Mesendoderm (in vitro differentiated cells): ENCODE measurements at regions not wholly inside any gene's neighbourhood (a gene's known extent, or its start where the extent isn't known, plus 50 kb on each side); places are given as distances from the start of the nearest gene placed in this dataset.

ENCODE experiments used
- DNase-seq: peaks from one replicate; pipeline ENCODE4 v3.0.0; 2013
- H2AK5ac ChIP-seq: 2 replicates; pipeline ENCODE4 v1.6.1; 2013; ENCODE audit warnings: low read length, inconsistent platforms
- H2BK120ac ChIP-seq: 2 replicates; pipeline ENCODE4 v1.6.1; 2013; ENCODE audit warnings: low read depth, mild to moderate bottlenecking, low read length, moderate library complexity, mixed read lengths
- H2BK15ac ChIP-seq: replicated peaks from 2 replicates; pipeline ENCODE4 v1.6.1; 2013; ENCODE audit warnings: low read depth, mild to moderate bottlenecking, moderate library complexity
- H2BK5ac ChIP-seq: 2 replicates; pipeline ENCODE4 v1.6.1; 2013; ENCODE audit warnings: low read length, inconsistent platforms
- H3K18ac ChIP-seq: 2 replicates; pipeline ENCODE4 v1.6.1; 2013; ENCODE audit warnings: mild to moderate bottlenecking, low read length, mixed read lengths
- H3K23ac ChIP-seq: one replicate; pipeline ENCODE4 v1.6.1; 2013; ENCODE audit warnings: low read length
- H3K27ac ChIP-seq: 2 replicates; pipeline ENCODE4 v1.5.1; 2013; ENCODE audit warnings: low read depth, mild to moderate bottlenecking, inconsistent platforms, low read length, moderate library complexity
- H3K27me3 ChIP-seq: 2 replicates; pipeline ENCODE4 v1.6.1; 2013; ENCODE audit warnings: low read length, control low read depth, mild to moderate bottlenecking, inconsistent platforms; ENCODE audit not compliant: insufficient read depth, poor library complexity
- H3K36me3 ChIP-seq: 2 replicates; pipeline ENCODE4 v1.6.1; 2013; ENCODE audit warnings: low read length, inconsistent platforms; ENCODE audit not compliant: control insufficient read depth, insufficient read depth
- H3K4ac ChIP-seq: one replicate; pipeline ENCODE4 v1.6.1; 2013; ENCODE audit warnings: low read depth, mild to moderate bottlenecking, low read length, moderate library complexity
- H3K4me1 ChIP-seq: 2 replicates; pipeline ENCODE4 v1.6.1; 2013; ENCODE audit warnings: low read depth, low read length, inconsistent platforms; ENCODE audit not compliant: control insufficient read depth
- H3K4me2 ChIP-seq: 2 replicates; pipeline ENCODE4 v1.6.1; 2013; ENCODE audit warnings: low read length
- H3K4me3 ChIP-seq: 2 replicates; pipeline ENCODE4 v1.5.1; 2013; ENCODE audit warnings: mild to moderate bottlenecking, low read length
- H3K56ac ChIP-seq: one replicate; pipeline ENCODE4 v1.6.1; 2013; ENCODE audit warnings: low read length
- H3K79me1 ChIP-seq: 2 replicates; pipeline ENCODE4 v1.6.1; 2013; ENCODE audit warnings: low read length, inconsistent platforms
- H3K79me2 ChIP-seq: 2 replicates; pipeline ENCODE4 v1.6.1; 2013; ENCODE audit warnings: mild to moderate bottlenecking, low read length; ENCODE audit not compliant: control insufficient read depth, insufficient read depth
- H3K9ac ChIP-seq: 2 replicates; pipeline ENCODE4 v1.6.1; 2013; ENCODE audit warnings: low read length, inconsistent platforms
- H4K5ac ChIP-seq: one replicate; pipeline ENCODE4 v1.6.1; 2013; ENCODE audit warnings: low read length
- H4K8ac ChIP-seq: one replicate; pipeline ENCODE4 v1.6.1; 2013; ENCODE audit warnings: low read depth, mild to moderate bottlenecking, control low read depth, low read length, moderate library complexity
- WGBS: extraction: QIAGEN DNeasy Blood & Tissue Kit; methylation state at CpG from one replicate; pipeline ENCODE4 v1.1.7; 2013; ENCODE audit warnings: low lambda C conversion rate, missing lambda C conversion rate; ENCODE audit not compliant: insufficient coverage; ENCODE audit errors: extremely low coverage; 5-methylcytosine and 5-hydroxymethylcytosine counted together

DNA sequence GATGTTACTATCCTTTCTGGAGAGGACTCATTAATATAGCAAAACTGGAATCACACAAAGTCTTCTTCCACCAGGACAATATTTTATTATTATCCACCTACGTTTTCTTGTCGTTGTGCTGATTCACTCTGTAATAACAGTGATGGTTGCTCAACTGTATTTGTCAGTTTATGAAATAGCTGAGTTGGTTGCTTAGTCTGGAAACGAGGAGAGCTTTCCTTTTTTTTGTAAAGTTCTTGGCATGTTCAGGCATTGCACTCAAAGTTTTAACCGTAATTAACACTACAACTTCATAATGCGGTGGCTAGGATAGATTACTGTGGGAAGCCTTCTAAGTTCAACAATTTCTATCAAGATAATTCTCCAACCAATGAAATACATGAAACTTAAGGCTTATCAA is 131.2 kb downstream of the RAP2B start:
- H3K27ac ChIP-seq = no peak overlapping the region
- DNase-seq = no peak
- no peak overlapping the region for H3K56ac ChIP-seq

GRCh38 chr3:153295901-153296300 is 133.9 kb downstream of the RAP2B start:
- H4K8ac ChIP-seq = no peak overlapping the region
- H3K27me3 ChIP-seq = no peaks in the 10 kb centered on the region
- no peaks in the 10 kb centered on the region for H3K36me3 ChIP-seq
- no peaks in the 10 kb centered on the region for H3K79me2 ChIP-seq
- no peak overlapping the region for H2BK5ac ChIP-seq
- H3K9ac ChIP-seq = no peak overlapping the region
- H3K56ac ChIP-seq = no peak overlapping the region
- no peak overlapping the region for H3K23ac ChIP-seq
- no peak overlapping the region for H2BK15ac ChIP-seq
- H3K4me3 ChIP-seq = no peak overlapping the region
- H3K4me1 ChIP-seq = no peaks in the 10 kb centered on the region
- no peak overlapping the region for H4K5ac ChIP-seq
- no peak overlapping the region for H3K27ac ChIP-seq
- no peak for DNase-seq
- no peak overlapping the region for H2BK120ac ChIP-seq
- H3K4me2 ChIP-seq = no peak overlapping the region
- no peak overlapping the region for H3K4ac ChIP-seq
- no peak overlapping the region for H2AK5ac ChIP-seq
- H3K79me1 ChIP-seq = no peaks in the 10 kb centered on the region
- no peak overlapping the region for H3K18ac ChIP-seq

More for the DNA sequence above, 131.2 kb downstream of the RAP2B start:
- Histone ChIP-seq H3K4me2 (no peak overlapping the region), H2BK5ac (no peak overlapping the region), H2AK5ac (no peak overlapping the region), H2BK120ac (no peak overlapping the region), H3K79me1 (no peaks in the 10 kb centered on the region), H3K4me1 (no peaks in the 10 kb centered on the region), H3K4ac (no peak overlapping the region), H3K18ac (no peak overlapping the region), H3K9ac (no peak overlapping the region), H4K8ac (no peak overlapping the region), H3K23ac (no peak overlapping the region), H3K27me3 (no peaks in the 10 kb centered on the region), H4K5ac (no peak overlapping the region), H3K36me3 (no peaks in the 10 kb centered on the region), H2BK15ac (no peak overlapping the region), H3K4me3 (no peak overlapping the region), H3K79me2 (no peaks in the 10 kb centered on the region)
- no CpG with 5 or more reads among the region's 5 CpGs for WGBS

GRCh38 chr3:153305189-153305588 is 143.2 kb downstream of the RAP2B start:
- H3K36me3 ChIP-seq = no peaks in the 10 kb centered on the region
- no peak for DNase-seq
- no peak overlapping the region for H2BK5ac ChIP-seq
- H4K8ac ChIP-seq = no peak overlapping the region
- H3K23ac ChIP-seq = no peak overlapping the region
- no peak overlapping the region for H3K4me2 ChIP-seq
- no peak overlapping the region for H2AK5ac ChIP-seq
- H3K9ac ChIP-seq = no peak overlapping the region
- no peak overlapping the region for H4K5ac ChIP-seq
- no peak overlapping the region for H3K4me3 ChIP-seq
- H2BK120ac ChIP-seq = no peak overlapping the region
- no peak overlapping the region for H2BK15ac ChIP-seq
- no peak overlapping the region for H3K27ac ChIP-seq
- no peak overlapping the region for H3K18ac ChIP-seq
- H3K4ac ChIP-seq = no peak overlapping the region
- no peaks in the 10 kb centered on the region for H3K79me2 ChIP-seq
- no peaks in the 10 kb centered on the region for H3K4me1 ChIP-seq
- no peak overlapping the region for H3K56ac ChIP-seq
- H3K27me3 ChIP-seq = no peaks in the 10 kb centered on the region
- WGBS = no CpG with 5 or more reads among the region's 2 CpGs
- no peaks in the 10 kb centered on the region for H3K79me1 ChIP-seq

GRCh38 chr3:153311541-153311940 is 149.5 kb downstream of the RAP2B start:
- no peak overlapping the region for H3K4ac ChIP-seq
- H2AK5ac ChIP-seq = no peak overlapping the region
- no peak overlapping the region for H3K9ac ChIP-seq
- H2BK120ac ChIP-seq = no peak overlapping the region
- no peaks in the 10 kb centered on the region for H3K79me2 ChIP-seq
- H3K79me1 ChIP-seq = no peaks in the 10 kb centered on the region
- H3K27ac ChIP-seq = no peak overlapping the region
- no peak for DNase-seq
- H3K18ac ChIP-seq = no peak overlapping the region
- H3K36me3 ChIP-seq = no peaks in the 10 kb centered on the region
- no peak overlapping the region for H2BK15ac ChIP-seq
- WGBS = no CpG with 5 or more reads among the region's 1 CpG
- H3K23ac ChIP-seq = no peak overlapping the region
- H3K4me2 ChIP-seq = no peak overlapping the region
- no peaks in the 10 kb centered on the region for H3K4me1 ChIP-seq
- H4K5ac ChIP-seq = no peak overlapping the region
- H4K8ac ChIP-seq = no peak overlapping the region
- H2BK5ac ChIP-seq = no peak overlapping the region
- H3K27me3 ChIP-seq = no peaks in the 10 kb centered on the region
- H3K4me3 ChIP-seq = no peak overlapping the region
- no peak overlapping the region for H3K56ac ChIP-seq

DNA sequence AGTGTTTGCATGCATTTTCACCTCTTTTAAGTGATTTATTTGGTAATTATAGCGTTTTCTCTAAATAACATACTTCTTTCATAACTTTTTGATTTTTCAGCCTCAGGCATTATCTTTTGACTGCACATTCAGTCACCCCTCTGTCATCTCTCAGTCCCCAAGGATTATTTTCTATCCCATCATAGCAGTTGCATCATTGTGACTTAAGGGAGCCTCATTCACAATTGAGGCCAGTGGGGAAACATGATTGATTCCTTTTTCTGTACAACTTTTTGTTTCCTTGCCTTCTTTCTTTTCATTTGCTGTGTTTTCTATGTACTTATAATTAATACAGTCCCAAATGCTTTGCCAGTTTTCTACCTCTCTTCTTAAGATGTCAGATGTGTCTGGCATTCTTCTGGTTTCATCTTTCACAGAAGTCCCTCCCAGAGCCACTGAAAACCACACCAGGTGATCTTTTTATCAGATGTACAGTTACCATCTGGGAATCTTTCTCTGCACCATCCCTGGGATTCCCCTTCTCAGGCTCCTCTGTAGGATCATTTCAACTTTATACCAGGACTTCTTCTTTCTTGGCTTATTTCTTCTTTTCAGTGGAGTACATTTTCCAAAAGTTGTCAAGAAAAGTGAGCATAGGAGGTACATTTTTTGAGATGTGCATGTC is 151.4 kb downstream of the RAP2B start:
- H3K4ac ChIP-seq = no peak overlapping the region
- no peak overlapping the region for H3K4me3 ChIP-seq
- no peak overlapping the region for H2BK5ac ChIP-seq
- no peak overlapping the region for H2BK120ac ChIP-seq
- no peak overlapping the region for H3K18ac ChIP-seq
- H3K79me2 ChIP-seq = no peaks in the 10 kb centered on the region
- H3K4me1 ChIP-seq = no peaks in the 10 kb centered on the region
- no peak overlapping the region for H2AK5ac ChIP-seq
- H3K56ac ChIP-seq = no peak overlapping the region
- H3K27me3 ChIP-seq = no peaks in the 10 kb centered on the region
- no peak overlapping the region for H3K27ac ChIP-seq
- WGBS = no CpG with 5 or more reads among the region's 1 CpG
- no peaks in the 10 kb centered on the region for H3K79me1 ChIP-seq
- no peak overlapping the region for H4K5ac ChIP-seq
- no peak overlapping the region for H2BK15ac ChIP-seq
- H3K9ac ChIP-seq = no peak overlapping the region
- no peak overlapping the region for H3K23ac ChIP-seq
- no peak for DNase-seq
- H3K36me3 ChIP-seq = no peaks in the 10 kb centered on the region
- H4K8ac ChIP-seq = no peak overlapping the region
- no peak overlapping the region for H3K4me2 ChIP-seq

DNA sequence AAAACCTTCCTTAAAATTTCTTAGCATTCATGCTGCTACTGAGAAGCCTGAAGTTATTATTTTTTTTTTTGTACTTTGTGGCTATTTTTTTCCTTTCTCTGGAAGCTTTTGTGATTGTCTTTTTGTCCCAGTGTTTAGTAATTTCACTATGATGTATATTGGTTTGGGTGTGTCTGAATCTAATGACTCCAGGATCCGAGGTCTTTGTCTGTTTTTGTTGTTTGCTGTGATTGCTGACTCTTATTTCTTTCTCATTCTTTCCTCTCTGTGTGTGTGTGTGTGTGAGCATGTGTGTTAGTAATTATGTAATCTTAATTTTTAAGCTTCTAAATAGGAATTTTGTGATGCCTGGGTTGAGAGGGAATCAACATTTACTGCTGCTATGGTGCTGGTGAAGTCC is 152.0 kb downstream of the RAP2B start:
- H4K8ac ChIP-seq = no peak overlapping the region
- no peaks in the 10 kb centered on the region for H3K79me2 ChIP-seq
- H3K4ac ChIP-seq = no peak overlapping the region
- H3K79me1 ChIP-seq = no peaks in the 10 kb centered on the region
- H3K23ac ChIP-seq = no peak overlapping the region
- H3K4me3 ChIP-seq = no peak overlapping the region
- no peak overlapping the region for H2AK5ac ChIP-seq
- H2BK15ac ChIP-seq = no peak overlapping the region
- no peak overlapping the region for H3K27ac ChIP-seq
- H2BK120ac ChIP-seq = no peak overlapping the region
- no peak overlapping the region for H3K4me2 ChIP-seq
- H2BK5ac ChIP-seq = no peak overlapping the region
- H3K4me1 ChIP-seq = no peaks in the 10 kb centered on the region
- no peak for DNase-seq
- no peak overlapping the region for H3K18ac ChIP-seq
- no peak overlapping the region for H3K9ac ChIP-seq
- no peaks in the 10 kb centered on the region for H3K27me3 ChIP-seq
- no peak overlapping the region for H4K5ac ChIP-seq
- H3K56ac ChIP-seq = no peak overlapping the region
- no peaks in the 10 kb centered on the region for H3K36me3 ChIP-seq
- WGBS = no CpG with 5 or more reads among the region's 1 CpG
